CD4-positive, alpha-beta memory T cell (primary cell): ENCODE measurements at regions not wholly inside any gene's neighbourhood (a gene's known extent, or its start where the extent isn't known, plus 50 kb on each side); places are given as distances from the start of the nearest gene placed in this dataset.

Experiments used
- CTCF ChIA-PET: fragments of 350-600 bp; sonication (Branson Sonifier 250); formaldehyde crosslinking; loops from one replicate; lab custom pipeline; 2021; ENCODE audit warnings: inconsistent platforms; ENCODE audit not compliant: partially characterized antibody; lab: Charles Lee
- POLR2A ChIA-PET: fragments of 350-600 bp; sonication (Branson Sonifier 250); formaldehyde crosslinking; loops from one replicate; lab custom pipeline; 2021; ENCODE audit not compliant: partially characterized antibody; lab: Charles Lee
- DNase-seq, 5 donors: peaks; one replicate each; pipeline versions ENCODE4 v3.0.0 to v3.0.0-alpha.2; 2020 to 2022; ENCODE audit warnings: mixed read lengths in 1 of 5
- H3K27ac ChIP-seq: one replicate; pipeline ENCODE4 v1.7.0; 2013; ENCODE audit warnings: low read depth, low read length
- H3K27me3 ChIP-seq: 2 replicates; pipeline ENCODE4 v1.7.0; 2013; ENCODE audit warnings: mild to moderate bottlenecking, low read length, moderate library complexity; ENCODE audit not compliant: insufficient read depth
- H3K36me3 ChIP-seq: 2 replicates; pipeline ENCODE4 v1.7.0; 2013; ENCODE audit warnings: mild to moderate bottlenecking, low read length, moderate library complexity; ENCODE audit not compliant: insufficient read depth
- H3K4me1 ChIP-seq: 2 replicates; pipeline ENCODE4 v1.7.0; 2013; ENCODE audit warnings: mild to moderate bottlenecking, low read length, moderate library complexity; ENCODE audit not compliant: insufficient read depth
- H3K4me3 ChIP-seq, 2 donors: one replicate each; pipeline ENCODE4 v1.7.0; 2013; ENCODE audit warnings: low read length in 2 of 2, mild to moderate bottlenecking in 1 of 2
- H3K9me3 ChIP-seq, 2 donors: one replicate each; pipeline ENCODE4 v1.7.0; 2013; ENCODE audit warnings: low read length in 2 of 2, control low read depth in 1 of 2; ENCODE audit not compliant: control insufficient read depth in 1 of 2
- H3K27ac Mint-ChIP-seq, 7 donors: one replicate each; pipeline ENCODE4 v1.8.0; 2020 to 2021; ENCODE audit warnings: mixed read lengths in 7 of 7, mild to moderate bottlenecking in 6 of 7, inconsistent platforms in 3 of 7, moderate library complexity in 3 of 7
- H3K27me3 Mint-ChIP-seq, 2 donors: one replicate each; pipeline ENCODE4 v1.8.0; 2020 to 2021; ENCODE audit warnings: mixed read lengths in 2 of 2
- H3K36me3 Mint-ChIP-seq, 2 donors: one replicate each; pipeline ENCODE4 v1.8.0; 2020 to 2021; ENCODE audit warnings: mixed read lengths in 2 of 2, inconsistent platforms in 1 of 2, mild to moderate bottlenecking in 1 of 2
- H3K4me1 Mint-ChIP-seq, 4 donors: one replicate each; pipeline ENCODE4 v1.8.0; 2020 to 2021; ENCODE audit warnings: mixed read lengths in 4 of 4, mild to moderate bottlenecking in 1 of 4
- H3K4me3 Mint-ChIP-seq, 8 donors: one replicate each; pipeline ENCODE4 v1.8.0; 2020 to 2021; ENCODE audit warnings: mixed read lengths in 8 of 8, mild to moderate bottlenecking in 7 of 8, moderate library complexity in 6 of 8, inconsistent platforms in 3 of 8
- H3K9me3 Mint-ChIP-seq, 8 donors: one replicate each; pipeline ENCODE4 v1.8.0; 2020 to 2021; ENCODE audit warnings: mixed read lengths in 8 of 8, mild to moderate bottlenecking in 5 of 8, inconsistent platforms in 3 of 8, moderate library complexity in 1 of 8
- intact Hi-C: fragments of 100-400 bp; cut with micrococcal nuclease; formaldehyde crosslinking; loops from one replicate; pipeline ENCODE4 v1.15.1; 2023

- ChIA-PET POLR2A (no interaction called here), CTCF (no interaction called here)
- Mint-ChIP-seq H3K4me3 (no peak overlapping the region), H3K9me3 (peaks cover 0 to 1% (median 0%) of the 10 kb centered on the region in 8 donors), H3K4me1 (no peaks in the 10 kb centered on the region), H3K27me3 (no peaks in the 10 kb centered on the region), H3K36me3 (no peaks in the 10 kb centered on the region), H3K27ac (no peak overlapping the region)
- H3K4me3 ChIP-seq = no peak overlapping the region
- H3K27me3 ChIP-seq = no peaks in the 10 kb centered on the region
- H3K4me1 ChIP-seq = no peaks in the 10 kb centered on the region
- intact Hi-C loops = no loop called here
- no peaks in the 10 kb centered on the region for H3K9me3 ChIP-seq
- no peaks in the 10 kb centered on the region for H3K36me3 ChIP-seq
- no peak overlapping the region for H3K27ac ChIP-seq
- DNase-seq = no peak
Measured at GRCh38 chr1:68314151-68314780, 81.9 kb upstream of the WLS start.

- no peak overlapping the region for H3K27ac Mint-ChIP-seq
- H3K36me3 Mint-ChIP-seq = no peaks in the 10 kb centered on the region
- no peaks in the 10 kb centered on the region for H3K4me1 Mint-ChIP-seq
- Histone ChIP-seq H3K4me1 (no peaks in the 10 kb centered on the region), H3K36me3 (no peaks in the 10 kb centered on the region), H3K9me3 (no peaks in the 10 kb centered on the region), H3K4me3 (no peak overlapping the region), H3K27ac (no peak overlapping the region), H3K27me3 (no peaks in the 10 kb centered on the region)
- intact Hi-C loops = no loop called here
- ChIA-PET CTCF (no interaction called here), POLR2A (no interaction called here)
- H3K9me3 Mint-ChIP-seq = peaks cover 0 to 1% (median 0%) of the 10 kb centered on the region in 8 donors
- H3K27me3 Mint-ChIP-seq = no peaks in the 10 kb centered on the region
- DNase-seq = no peak
- H3K4me3 Mint-ChIP-seq = no peak overlapping the region
Measured at GRCh38 chr1:68313735-68314134, 81.4 kb upstream of the WLS start.

- H3K27me3 ChIP-seq = no peaks in the 10 kb centered on the region
- ChIA-PET POLR2A (no interaction called here), CTCF (no interaction called here)
- Mint-ChIP-seq H3K4me1 (no peaks in the 10 kb centered on the region), H3K27ac (no peak overlapping the region), H3K9me3 (peaks cover 0 to 1% (median 0%) of the 10 kb centered on the region in 8 donors), H3K36me3 (no peaks in the 10 kb centered on the region), H3K4me3 (no peak overlapping the region), H3K27me3 (peaks cover 0 to 1% of the 10 kb centered on the region in 2 donors)
- no peak overlapping the region for H3K27ac ChIP-seq
- no peaks in the 10 kb centered on the region for H3K4me1 ChIP-seq
- no peak for DNase-seq
- no peak overlapping the region for H3K4me3 ChIP-seq
- intact Hi-C loops = no loop called here
- no peaks in the 10 kb centered on the region for H3K9me3 ChIP-seq
- H3K36me3 ChIP-seq = no peaks in the 10 kb centered on the region
Measured at GRCh38 chr1:68308034-68308433, 75.7 kb upstream of the WLS start.

- H3K4me1 Mint-ChIP-seq = no peaks in the 10 kb centered on the region
- H3K27ac ChIP-seq = no peak overlapping the region
- no peaks in the 10 kb centered on the region for H3K27me3 ChIP-seq
- no peaks in the 10 kb centered on the region for H3K9me3 ChIP-seq
- ChIA-PET CTCF (no interaction called here), POLR2A (no interaction called here)
- no peaks in the 10 kb centered on the region for H3K36me3 ChIP-seq
- no peak overlapping the region for H3K4me3 ChIP-seq
- H3K27me3 Mint-ChIP-seq = peaks cover 0 to 1% of the 10 kb centered on the region in 2 donors
- H3K36me3 Mint-ChIP-seq = no peaks in the 10 kb centered on the region
- H3K27ac Mint-ChIP-seq = no peak overlapping the region
- intact Hi-C loops = no loop called here
- H3K4me1 ChIP-seq = no peaks in the 10 kb centered on the region
- DNase-seq = no peak
- no peak overlapping the region for H3K4me3 Mint-ChIP-seq
- peaks cover 0 to 1% (median 0%) of the 10 kb centered on the region in 8 donors for H3K9me3 Mint-ChIP-seq
Measured at GRCh38 chr1:68307378-68307787, 75.1 kb upstream of the WLS start.

- Mint-ChIP-seq H3K4me3 (no peak overlapping the region), H3K36me3 (no peaks in the 10 kb centered on the region), H3K4me1 (no peaks in the 10 kb centered on the region), H3K9me3 (peaks cover 0 to 2% (median 0%) of the 10 kb centered on the region in 8 donors), H3K27ac (no peak overlapping the region), H3K27me3 (peaks cover 0 to 1% of the 10 kb centered on the region in 2 donors)
- DNase-seq = no peak
- Histone ChIP-seq H3K36me3 (no peaks in the 10 kb centered on the region), H3K9me3 (no peaks in the 10 kb centered on the region), H3K4me1 (no peaks in the 10 kb centered on the region), H3K4me3 (no peak overlapping the region), H3K27me3 (no peaks in the 10 kb centered on the region), H3K27ac (no peak overlapping the region)
- ChIA-PET POLR2A (no interaction called here), CTCF (no interaction called here)
- intact Hi-C loops = no loop called here
Measured at GRCh38 chr1:68301471-68302001, 69.2 kb upstream of the WLS start.

- Mint-ChIP-seq H3K4me1 (no peaks in the 10 kb centered on the region), H3K9me3 (peaks cover 0 to 4% (median 0%) of the 10 kb centered on the region in 8 donors), H3K4me3 (no peak overlapping the region), H3K27me3 (no peaks in the 10 kb centered on the region), H3K27ac (no peak overlapping the region), H3K36me3 (no peaks in the 10 kb centered on the region)
- Histone ChIP-seq H3K4me3 (no peak overlapping the region), H3K9me3 (no peaks in the 10 kb centered on the region), H3K4me1 (no peaks in the 10 kb centered on the region), H3K27me3 (no peaks in the 10 kb centered on the region), H3K27ac (no peak overlapping the region), H3K36me3 (no peaks in the 10 kb centered on the region)
- intact Hi-C loops = no loop called here
- POLR2A ChIA-PET = no interaction called here
- DNase-seq = no peak
- CTCF ChIA-PET = no interaction called here
Measured at GRCh38 chr1:68294367-68295066, 62.2 kb upstream of the WLS start.

- Mint-ChIP-seq H3K27ac (no peak overlapping the region), H3K36me3 (no peaks in the 10 kb centered on the region), H3K27me3 (no peaks in the 10 kb centered on the region), H3K9me3 (peaks cover 0 to 4% (median 0%) of the 10 kb centered on the region in 8 donors), H3K4me3 (no peak overlapping the region), H3K4me1 (no peaks in the 10 kb centered on the region)
- DNase-seq = no peak
- CTCF ChIA-PET = no interaction called here
- H3K4me1 ChIP-seq = no peaks in the 10 kb centered on the region
- no peaks in the 10 kb centered on the region for H3K27me3 ChIP-seq
- H3K27ac ChIP-seq = no peak overlapping the region
- H3K9me3 ChIP-seq = no peaks in the 10 kb centered on the region
- intact Hi-C loops = no loop called here
- H3K36me3 ChIP-seq = no peaks in the 10 kb centered on the region
- POLR2A ChIA-PET = no interaction called here
- no peak overlapping the region for H3K4me3 ChIP-seq
Measured at GRCh38 chr1:68293609-68294366, 61.5 kb upstream of the WLS start.
